ENCODE measurements at regions not wholly inside any gene's neighbourhood (a gene's known extent, or its start where the extent isn't known, plus 50 kb on each side); places are given as distances from the start of the nearest gene placed in this dataset.
"Not testable (repeated sequence)": the region's sequence is repeated elsewhere in the genome, so short reads cannot be mapped to it uniquely, and the experiment has no call there.

GRCh38 chr7:118945911-118946682 is 721.6 kb downstream of the ANKRD7 start:
- Histone ChIP-seq H3K9ac (ENCODE audit: low read depth, low read length) (no peak overlapping the region), H3K36me3 (ENCODE audit: insufficient read depth, low read length) (no peaks in the 10 kb centered on the region)

DNA sequence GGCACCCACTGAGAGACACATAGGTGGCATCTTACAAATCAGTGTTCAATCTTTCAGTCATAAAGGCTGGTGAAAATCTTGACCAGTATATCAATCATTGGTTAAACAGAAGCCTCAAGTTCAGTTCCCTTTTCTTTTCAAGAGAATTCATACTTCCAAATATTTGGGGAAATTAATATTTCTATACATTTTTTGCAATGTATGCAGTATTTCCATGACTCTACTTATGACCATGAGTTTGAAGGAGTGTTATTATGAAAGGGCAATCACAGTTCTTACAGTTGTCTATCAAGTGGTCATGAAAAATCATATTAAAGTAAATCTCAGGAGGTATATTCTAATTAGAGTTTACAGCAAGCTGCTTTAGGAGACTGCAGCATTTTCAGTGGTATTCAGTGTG is 724.0 kb downstream of the ANKRD7 start:
- no peak overlapping the region for H3K9ac ChIP-seq (ENCODE audit: low read depth, low read length)
- H3K4me1 ChIP-seq (ENCODE audit: insufficient read depth, low read length), result no peaks in the 10 kb centered on the region
- no peaks in the 10 kb centered on the region for H3K36me3 ChIP-seq (ENCODE audit: insufficient read depth, low read length)
- H3K9me3 ChIP-seq (ENCODE audit: control insufficient read depth, insufficient read depth, low read length), result no peaks in the 10 kb centered on the region; the same call in none of the 2 replicates

More at GRCh38 chr7:118945911-118946682, 721.6 kb downstream of the ANKRD7 start:
- Histone ChIP-seq H3K4me1 (ENCODE audit: insufficient read depth, low read length) (no peaks in the 10 kb centered on the region), H3K9me3 (ENCODE audit: control insufficient read depth, insufficient read depth, low read length) (no peaks in the 10 kb centered on the region; the same call in none of the 2 replicates)

- H3K9me3 ChIP-seq (ENCODE audit: control insufficient read depth, insufficient read depth, low read length), result no peaks in the 10 kb centered on the region; the same call in none of the 2 replicates
- no peaks in the 10 kb centered on the region for H3K4me1 ChIP-seq (ENCODE audit: insufficient read depth, low read length)
Measured at GRCh38 chr7:118949031-118949430, 724.5 kb downstream of the ANKRD7 start.

GRCh38 chr7:118956285-118956684 is 731.8 kb downstream of the ANKRD7 start:
- H3K36me3 ChIP-seq (ENCODE audit: insufficient read depth, low read length); H3K4me1 ChIP-seq (ENCODE audit: insufficient read depth, low read length); H3K9ac ChIP-seq (ENCODE audit: low read depth, low read length); H3K9me3 ChIP-seq (ENCODE audit: control insufficient read depth, insufficient read depth, low read length): not testable (repeated sequence)

More at GRCh38 chr7:118949031-118949430, 724.5 kb downstream of the ANKRD7 start:
- H3K9ac ChIP-seq (ENCODE audit: low read depth, low read length), result no peak overlapping the region
- H3K36me3 ChIP-seq (ENCODE audit: insufficient read depth, low read length), result no peaks in the 10 kb centered on the region

- H3K36me3 ChIP-seq (ENCODE audit: insufficient read depth, low read length), result no peaks in the 10 kb centered on the region
- H3K4me1 ChIP-seq (ENCODE audit: insufficient read depth, low read length), result no peaks in the 10 kb centered on the region
- no peaks in the 10 kb centered on the region; the same call in 1 of the 2 replicates for H3K9me3 ChIP-seq (ENCODE audit: control insufficient read depth, insufficient read depth, low read length)
- no peak overlapping the region for H3K9ac ChIP-seq (ENCODE audit: low read depth, low read length)
Measured at GRCh38 chr7:118969370-118969769, 744.9 kb downstream of the ANKRD7 start.

GRCh38 chr7:118971706-118972105 is 747.2 kb downstream of the ANKRD7 start:
- no peak overlapping the region for H3K9ac ChIP-seq (ENCODE audit: low read depth, low read length)
- no peaks in the 10 kb centered on the region for H3K4me1 ChIP-seq (ENCODE audit: insufficient read depth, low read length)
- no peaks in the 10 kb centered on the region for H3K9me3 ChIP-seq (ENCODE audit: control insufficient read depth, insufficient read depth, low read length)
- H3K36me3 ChIP-seq (ENCODE audit: insufficient read depth, low read length), result no peaks in the 10 kb centered on the region

DNA sequence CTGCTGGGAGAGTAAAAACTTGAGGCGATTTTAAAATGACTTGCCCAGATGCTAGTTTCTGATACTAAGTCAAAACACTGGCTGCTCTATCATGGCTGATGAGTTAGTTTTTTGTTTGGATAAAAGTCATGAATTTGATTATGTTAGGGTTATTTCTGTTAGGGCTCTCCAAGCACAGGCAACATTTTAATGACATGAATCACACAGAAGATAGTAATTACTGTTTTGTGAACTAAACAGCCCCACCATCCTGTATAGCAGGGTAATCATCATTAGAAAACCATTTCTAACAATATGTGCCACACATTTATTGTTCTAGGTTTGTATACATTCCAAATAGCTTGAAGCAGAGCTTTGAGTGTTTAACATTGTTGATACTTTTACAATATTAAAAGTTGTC is 750.3 kb downstream of the ANKRD7 start:
- H3K36me3 ChIP-seq (ENCODE audit: insufficient read depth, low read length), result no peaks in the 10 kb centered on the region
- H3K4me1 ChIP-seq (ENCODE audit: insufficient read depth, low read length), result no peaks in the 10 kb centered on the region
- H3K9me3 ChIP-seq (ENCODE audit: control insufficient read depth, insufficient read depth, low read length), result no peaks in the 10 kb centered on the region
- no peak overlapping the region for H3K9ac ChIP-seq (ENCODE audit: low read depth, low read length)

DNA sequence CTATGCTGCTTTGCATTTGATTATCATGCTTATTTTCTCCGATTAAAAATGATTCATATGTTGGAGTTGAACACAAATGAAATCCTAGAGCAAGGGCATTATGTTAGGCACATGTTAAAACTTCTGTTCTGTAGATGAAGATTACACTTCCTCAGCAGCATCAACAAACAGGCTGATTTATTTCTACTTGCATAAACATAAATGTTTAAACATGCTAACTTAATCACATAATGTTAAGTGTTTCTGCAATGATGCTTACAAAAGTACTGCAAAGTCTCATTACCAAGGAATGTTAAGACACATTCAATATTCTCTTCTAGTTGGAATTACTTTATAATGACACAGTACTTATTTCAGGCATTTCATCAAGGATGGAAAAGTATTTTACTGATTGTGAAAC is 770.8 kb downstream of the ANKRD7 start:
- Histone ChIP-seq H3K9ac (ENCODE audit: low read depth, low read length) (no peak overlapping the region), H3K36me3 (ENCODE audit: insufficient read depth, low read length) (no peaks in the 10 kb centered on the region), H3K9me3 (ENCODE audit: control insufficient read depth, insufficient read depth, low read length) (no peaks in the 10 kb centered on the region), H3K4me1 (ENCODE audit: insufficient read depth, low read length) (no peaks in the 10 kb centered on the region)

DNA sequence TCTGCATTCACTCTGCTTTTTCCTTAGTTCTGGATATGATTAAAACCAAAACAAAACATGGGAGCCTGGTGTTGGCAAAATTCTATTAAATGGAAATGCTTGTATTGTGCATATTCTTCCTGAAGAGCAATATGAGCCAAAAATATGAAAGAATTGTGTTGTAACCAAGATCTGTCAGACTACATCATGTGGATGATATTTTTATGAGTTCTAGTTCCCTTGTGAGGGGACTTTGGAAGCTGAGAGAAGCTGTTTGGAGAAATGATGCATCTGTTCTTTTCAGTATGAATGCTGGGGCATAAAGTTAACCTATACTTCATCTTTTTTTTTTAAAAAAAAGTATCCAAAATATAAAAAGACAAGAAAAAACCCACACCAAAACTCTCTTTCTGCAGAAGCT is 782.7 kb downstream of the ANKRD7 start:
- H3K4me1 ChIP-seq (ENCODE audit: insufficient read depth, low read length), result no peaks in the 10 kb centered on the region
- H3K9me3 ChIP-seq (ENCODE audit: control insufficient read depth, insufficient read depth, low read length), result no peaks in the 10 kb centered on the region
- no peak overlapping the region for H3K9ac ChIP-seq (ENCODE audit: low read depth, low read length)
- no peaks in the 10 kb centered on the region for H3K36me3 ChIP-seq (ENCODE audit: insufficient read depth, low read length)

DNA sequence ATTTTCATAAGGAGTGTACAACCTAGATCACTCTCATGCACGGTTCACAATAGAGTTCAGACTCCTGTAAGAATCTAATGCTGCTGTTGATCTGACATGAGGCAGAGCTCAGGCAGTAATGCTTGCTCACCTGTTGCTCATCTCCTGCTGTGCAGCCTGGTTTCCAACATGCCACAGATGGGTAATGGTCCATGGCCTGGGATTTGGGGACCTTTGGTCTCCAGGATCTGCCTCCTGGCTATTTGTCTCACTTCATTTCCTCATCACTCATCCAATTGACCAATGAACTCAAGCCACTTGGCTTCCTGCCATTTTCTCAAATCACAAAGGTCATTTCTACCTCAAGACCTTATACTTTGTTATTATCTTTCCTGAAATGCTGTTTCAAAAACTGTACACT is 786.1 kb downstream of the ANKRD7 start:
- no peaks in the 10 kb centered on the region for H3K4me1 ChIP-seq (ENCODE audit: insufficient read depth, low read length)
- no peaks in the 10 kb centered on the region for H3K9me3 ChIP-seq (ENCODE audit: control insufficient read depth, insufficient read depth, low read length)
- no peaks in the 10 kb centered on the region for H3K36me3 ChIP-seq (ENCODE audit: insufficient read depth, low read length)
- H3K9ac ChIP-seq (ENCODE audit: low read depth, low read length), result no peak overlapping the region

DNA sequence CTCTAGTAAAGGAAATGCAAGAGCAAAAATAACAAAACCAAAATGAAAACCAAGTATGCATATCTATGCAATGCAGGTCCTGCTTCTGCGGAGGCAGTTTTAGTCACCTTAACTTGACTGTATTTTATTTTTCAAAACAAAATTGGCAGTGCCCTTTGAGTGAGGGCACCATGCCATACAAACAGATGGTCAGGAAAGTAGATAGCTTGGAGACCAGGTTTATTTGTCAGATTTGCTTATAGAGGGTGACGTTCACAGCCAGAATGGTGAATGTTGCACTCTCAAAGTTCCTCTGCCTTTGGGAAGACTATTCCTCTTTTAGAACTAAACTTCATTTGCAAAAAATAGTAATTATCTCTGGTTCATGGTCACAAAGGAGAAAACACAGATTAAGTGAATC is 801.9 kb downstream of the ANKRD7 start:
- Histone ChIP-seq H3K36me3 (ENCODE audit: insufficient read depth, low read length) (no peaks in the 10 kb centered on the region), H3K9ac (ENCODE audit: low read depth, low read length) (no peak overlapping the region)

DNA sequence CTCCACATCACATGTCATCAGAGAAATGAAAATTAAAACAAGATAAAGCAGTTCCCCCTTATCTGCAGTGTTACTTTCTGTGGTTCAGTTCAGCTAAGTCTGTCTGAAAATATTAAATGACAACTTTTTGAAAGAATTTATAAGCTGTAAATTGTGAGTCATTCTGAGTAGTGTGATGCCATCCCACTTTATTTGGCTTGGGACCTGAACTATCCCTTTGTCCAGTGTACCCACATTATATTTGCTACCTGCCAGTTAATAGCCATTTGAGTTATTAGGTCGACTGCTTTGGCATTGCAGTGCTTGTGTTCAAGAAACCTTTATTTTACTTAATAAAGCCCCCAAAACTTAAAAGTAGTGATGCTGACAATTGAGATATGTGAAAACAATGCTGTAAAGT is 804.2 kb downstream of the ANKRD7 start:
- H3K9me3 ChIP-seq (ENCODE audit: control insufficient read depth, insufficient read depth, low read length), result no peaks in the 10 kb centered on the region
- H3K36me3 ChIP-seq (ENCODE audit: insufficient read depth, low read length), result no peaks in the 10 kb centered on the region
- H3K4me1 ChIP-seq (ENCODE audit: insufficient read depth, low read length), result peaks cover 6% of the 10 kb centered on the region; the same call in 1 of the 2 replicates
- no peak overlapping the region for H3K9ac ChIP-seq (ENCODE audit: low read depth, low read length)

More for the DNA sequence above, 801.9 kb downstream of the ANKRD7 start:
- peaks cover 6% of the 10 kb centered on the region; the same call in 1 of the 2 replicates for H3K4me1 ChIP-seq (ENCODE audit: insufficient read depth, low read length)
- no peaks in the 10 kb centered on the region for H3K9me3 ChIP-seq (ENCODE audit: control insufficient read depth, insufficient read depth, low read length)

DNA sequence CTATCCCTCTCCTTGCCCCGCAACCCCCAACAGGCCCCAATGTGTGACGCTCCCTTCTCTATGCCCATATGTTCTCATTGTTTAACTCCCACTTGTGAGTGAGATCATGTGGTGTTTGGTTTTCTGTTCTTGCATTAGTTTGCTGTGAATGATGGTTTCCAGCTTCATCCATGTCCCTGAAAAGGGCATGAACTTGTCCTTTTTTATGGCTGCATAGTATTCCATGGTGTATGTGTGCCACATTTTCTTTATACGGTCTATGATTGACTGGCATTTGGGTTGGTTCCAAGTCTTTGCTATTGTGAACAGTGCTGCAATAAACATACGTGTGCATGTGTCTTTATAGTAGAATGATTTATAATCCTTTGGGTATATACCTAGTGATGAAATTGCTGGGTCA is 807.6 kb downstream of the ANKRD7 start:
- not testable (repeated sequence) for H3K9me3 ChIP-seq (ENCODE audit: control insufficient read depth, insufficient read depth, low read length); H3K9ac ChIP-seq (ENCODE audit: low read depth, low read length)

GRCh38 chr7:119033641-119034040 is 809.1 kb downstream of the ANKRD7 start:
- Histone ChIP-seq H3K9me3 (ENCODE audit: control insufficient read depth, insufficient read depth, low read length) (no peaks in the 10 kb centered on the region), H3K9ac (ENCODE audit: low read depth, low read length) (no peak overlapping the region), H3K4me1 (ENCODE audit: insufficient read depth, low read length) (no peaks in the 10 kb centered on the region), H3K36me3 (ENCODE audit: insufficient read depth, low read length) (no peaks in the 10 kb centered on the region)

More for the DNA sequence above, 807.6 kb downstream of the ANKRD7 start:
- H3K4me1 ChIP-seq (ENCODE audit: insufficient read depth, low read length); H3K36me3 ChIP-seq (ENCODE audit: insufficient read depth, low read length): not testable (repeated sequence)

DNA sequence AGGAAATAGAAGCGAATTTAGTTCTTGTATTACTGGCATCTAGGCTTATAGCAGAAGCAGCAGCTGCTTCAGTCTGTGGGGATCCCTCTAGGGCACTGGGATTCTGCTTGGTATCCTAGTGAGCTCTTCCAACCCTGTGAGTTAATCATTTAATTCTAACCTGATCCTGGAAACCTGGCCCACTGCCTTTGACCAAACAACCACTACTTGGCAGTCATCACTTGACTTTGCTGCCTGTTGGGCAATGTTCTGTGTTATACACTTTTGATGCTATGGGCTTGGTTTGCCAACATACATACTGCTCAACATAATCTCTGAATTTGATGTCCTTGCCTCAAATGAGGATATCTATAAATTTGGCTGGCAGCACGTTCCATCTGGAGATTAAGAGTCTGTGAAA is 813.4 kb downstream of the ANKRD7 start:
- Histone ChIP-seq H3K36me3 (ENCODE audit: insufficient read depth, low read length) (no peaks in the 10 kb centered on the region), H3K9me3 (ENCODE audit: control insufficient read depth, insufficient read depth, low read length) (no peaks in the 10 kb centered on the region; the same call in 1 of the 2 replicates), H3K4me1 (ENCODE audit: insufficient read depth, low read length) (no peaks in the 10 kb centered on the region), H3K9ac (ENCODE audit: low read depth, low read length) (no peak overlapping the region)
